Kidney epithelial cell (primary cell): ENCODE measurements at regions not wholly inside any gene's neighbourhood (a gene's known extent, or its start where the extent isn't known, plus 50 kb on each side); places are given as distances from the start of the nearest gene placed in this dataset.

Experiments used
- DNase-seq: peaks from one replicate; pipeline ENCODE4 v3.0.0-alpha.2; 2010; ENCODE audit warnings: low read depth
- H3K27me3 ChIP-seq: 2 replicates; pipeline ENCODE4 v1.6.0; 2011; ENCODE audit warnings: low read length; ENCODE audit not compliant: control insufficient read depth, insufficient read depth
- H3K36me3 ChIP-seq: 2 replicates; pipeline ENCODE4 v1.5.1; 2011; ENCODE audit warnings: low read length; ENCODE audit not compliant: control insufficient read depth, insufficient read depth
- H3K4me3 ChIP-seq: 2 replicates; pipeline ENCODE4 v1.5.1; 2011; ENCODE audit warnings: low read depth, mild to moderate bottlenecking, control low read depth, low read length
- CTCF ChIP-seq: IDR thresholded peaks from 2 replicates; pipeline ENCODE4 v1.5.1; 2011; ENCODE audit warnings: mild to moderate bottlenecking, moderate library complexity, low read length, control low read depth, inconsistent platforms; ENCODE audit not compliant: insufficient read depth, poor library complexity, severe bottlenecking

- Histone ChIP-seq H3K36me3 (no peaks in the 10 kb centered on the region), H3K27me3 (no peaks in the 10 kb centered on the region), H3K4me3 (no peak overlapping the region)
- TF ChIP-seq CTCF: no peak
- DNase-seq: no peak
Measured at GRCh38 chr4:125714049-125714448, 399.3 kb downstream of the FAT4 start.

DNA sequence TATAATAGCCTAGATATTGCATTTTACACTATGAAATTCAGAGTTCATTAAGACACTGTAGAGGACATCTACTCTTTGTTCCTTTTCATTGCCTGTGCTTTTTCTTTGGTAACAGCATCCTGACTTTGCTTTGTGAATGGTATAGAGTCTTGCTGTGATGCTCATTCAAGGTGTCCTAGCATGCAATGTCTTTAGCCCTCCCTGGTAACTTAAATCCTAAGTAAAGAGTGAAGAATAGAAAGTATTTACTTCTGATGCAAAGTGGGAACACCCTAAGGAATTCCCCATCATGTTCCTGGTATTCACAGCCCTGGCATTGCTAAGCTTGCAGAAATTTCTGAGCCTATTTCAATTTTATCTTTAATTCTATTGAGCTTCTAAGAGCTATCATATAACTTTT lies 400.1 kb downstream of the FAT4 start:
- TF ChIP-seq CTCF: no peak
- no peak overlapping the region for H3K4me3 ChIP-seq
- no peaks in the 10 kb centered on the region for H3K36me3 ChIP-seq
- H3K27me3 ChIP-seq: no peaks in the 10 kb centered on the region
- DNase-seq: no peak

GRCh38 chr4:125719987-125720386 lies 405.2 kb downstream of the FAT4 start:
- no peak for DNase-seq
- no peak for TF ChIP-seq CTCF
- no peak overlapping the region for H3K4me3 ChIP-seq
- no peaks in the 10 kb centered on the region for H3K36me3 ChIP-seq
- H3K27me3 ChIP-seq: no peaks in the 10 kb centered on the region

DNA sequence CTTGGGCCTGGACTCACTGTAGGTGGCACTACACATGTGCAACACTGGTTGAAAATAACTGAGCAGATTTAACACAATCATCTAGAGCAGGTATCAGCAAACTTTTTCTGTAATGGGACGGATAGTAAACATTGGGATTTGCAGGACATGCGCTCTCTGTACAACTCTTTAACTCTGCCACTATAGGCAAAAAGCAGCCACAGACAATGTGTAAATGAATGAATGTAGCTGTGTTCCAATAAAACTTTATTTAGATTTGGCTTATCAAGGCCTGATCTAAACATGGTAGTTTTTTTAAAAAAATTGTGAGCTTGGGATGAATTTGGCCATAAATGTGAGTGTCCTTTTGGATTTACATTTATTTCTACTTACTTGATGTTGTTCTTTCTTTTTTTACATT lies 407.3 kb downstream of the FAT4 start:
- TF ChIP-seq CTCF: no peak
- no peak overlapping the region for H3K4me3 ChIP-seq
- no peaks in the 10 kb centered on the region for H3K36me3 ChIP-seq
- H3K27me3 ChIP-seq: no peaks in the 10 kb centered on the region
- no peak for DNase-seq

GRCh38 chr4:125725957-125726525 lies 411.3 kb downstream of the FAT4 start:
- TF ChIP-seq CTCF: no peak
- Histone ChIP-seq H3K4me3 (no peak overlapping the region), H3K36me3 (no peaks in the 10 kb centered on the region), H3K27me3 (no peaks in the 10 kb centered on the region)
- DNase-seq: no peak

GRCh38 chr4:125727931-125728330 lies 413.2 kb downstream of the FAT4 start:
- Histone ChIP-seq H3K4me3 (no peak overlapping the region), H3K36me3 (no peaks in the 10 kb centered on the region), H3K27me3 (no peaks in the 10 kb centered on the region)
- TF ChIP-seq CTCF: no peak
- DNase-seq: no peak
